KG1 (cell line): ENCODE measurements at regions not wholly inside any gene's neighbourhood (a gene's known extent, or its start where the extent isn't known, plus 50 kb on each side); places are given as distances from the start of the nearest gene placed in this dataset.

Experiments used
- DNase-seq: peaks from one replicate; lab custom pipeline; 2025; lab: John Stamatoyannopoulos, UW

DNA sequence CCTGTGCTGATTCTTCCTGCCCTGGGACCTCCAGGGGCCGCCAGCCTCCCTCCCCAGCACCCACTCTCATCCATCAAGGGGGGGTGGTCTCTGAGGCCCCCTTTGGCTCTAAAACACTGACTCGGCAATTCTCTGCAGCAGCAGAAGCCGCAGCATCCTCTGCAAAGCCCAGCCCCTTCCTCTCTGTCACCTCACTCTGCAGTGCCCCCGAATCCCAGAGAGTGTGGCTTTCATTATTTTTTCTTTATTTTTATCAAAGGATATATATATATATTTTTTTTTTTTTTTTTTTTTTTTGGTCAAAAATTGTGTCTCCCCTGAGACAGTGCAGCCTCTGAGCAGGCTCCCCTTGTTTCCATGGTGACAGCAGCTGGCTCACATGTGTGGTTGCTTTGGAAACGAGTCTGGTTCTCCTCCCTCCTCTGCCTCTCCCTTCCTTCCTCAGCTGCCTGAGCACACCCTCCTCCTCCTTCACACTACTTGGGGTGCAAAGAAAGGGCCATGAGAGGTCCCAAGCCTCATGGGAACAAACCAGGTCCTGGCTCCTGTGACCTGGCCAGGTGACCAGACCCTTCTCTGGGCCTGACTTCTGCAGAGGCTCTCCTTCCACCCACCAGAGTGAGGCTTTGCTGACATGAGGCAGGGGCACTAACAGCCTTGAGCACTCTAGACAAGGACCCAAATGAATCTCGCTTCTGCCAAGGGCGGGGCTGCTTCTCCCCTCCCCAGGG is 100.5 kb downstream of the LRRC74A start:
- DNase-seq, result no peak

DNA sequence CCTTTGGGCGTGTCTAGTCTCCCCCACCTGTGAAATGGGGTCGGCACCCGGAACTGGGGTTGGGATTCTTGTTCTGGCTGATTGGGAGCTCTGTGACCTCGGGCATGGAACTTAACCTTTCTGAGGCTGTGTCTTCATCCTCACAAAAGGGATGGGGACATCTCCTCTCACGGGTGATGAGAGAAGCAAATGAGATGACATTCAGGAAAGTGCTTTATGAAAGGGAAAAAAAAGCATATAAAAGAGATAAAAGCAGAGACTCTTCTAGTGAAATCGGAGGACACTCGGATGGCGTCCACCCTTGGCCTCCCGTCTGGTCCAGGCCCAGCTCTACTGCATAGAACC is 98.9 kb downstream of the LRRC74A start:
- DNase-seq, result no peak

DNA sequence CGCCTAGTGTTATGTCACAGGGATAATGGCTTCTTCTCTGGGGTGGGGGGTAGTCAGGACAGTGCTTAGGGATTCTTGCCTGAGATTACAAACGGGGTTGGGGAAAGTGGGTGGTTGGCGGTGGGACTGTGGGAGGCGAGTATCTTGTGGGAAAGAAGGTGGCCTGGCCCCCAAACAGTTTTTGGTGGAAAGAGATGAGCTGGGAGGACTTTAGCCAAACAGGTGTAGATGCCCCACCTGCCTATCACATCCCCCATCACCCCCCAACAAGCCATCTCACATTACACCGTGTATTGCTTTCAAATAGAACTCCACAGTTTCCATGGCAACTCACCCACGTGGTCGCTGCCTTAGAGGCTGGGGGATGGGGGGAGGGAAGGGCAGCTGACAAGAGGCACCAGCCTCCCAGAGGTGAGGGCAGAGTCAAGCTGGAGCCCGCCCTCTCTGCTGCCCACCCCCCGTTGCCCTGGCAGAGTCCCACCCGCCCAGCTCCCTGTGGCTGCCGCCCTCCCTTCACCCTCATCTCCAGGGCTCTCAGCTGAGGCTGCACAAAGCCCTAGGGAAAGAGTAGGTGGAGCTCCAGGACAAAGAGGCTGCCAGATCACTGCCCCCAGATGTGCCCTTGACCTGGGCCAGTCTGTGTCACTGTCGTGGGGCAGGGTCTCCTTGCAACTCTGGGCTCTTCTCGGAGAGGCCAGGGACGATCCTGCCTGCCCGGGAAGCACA is 98.3 kb downstream of the LRRC74A start:
- DNase-seq, result no peak

DNA sequence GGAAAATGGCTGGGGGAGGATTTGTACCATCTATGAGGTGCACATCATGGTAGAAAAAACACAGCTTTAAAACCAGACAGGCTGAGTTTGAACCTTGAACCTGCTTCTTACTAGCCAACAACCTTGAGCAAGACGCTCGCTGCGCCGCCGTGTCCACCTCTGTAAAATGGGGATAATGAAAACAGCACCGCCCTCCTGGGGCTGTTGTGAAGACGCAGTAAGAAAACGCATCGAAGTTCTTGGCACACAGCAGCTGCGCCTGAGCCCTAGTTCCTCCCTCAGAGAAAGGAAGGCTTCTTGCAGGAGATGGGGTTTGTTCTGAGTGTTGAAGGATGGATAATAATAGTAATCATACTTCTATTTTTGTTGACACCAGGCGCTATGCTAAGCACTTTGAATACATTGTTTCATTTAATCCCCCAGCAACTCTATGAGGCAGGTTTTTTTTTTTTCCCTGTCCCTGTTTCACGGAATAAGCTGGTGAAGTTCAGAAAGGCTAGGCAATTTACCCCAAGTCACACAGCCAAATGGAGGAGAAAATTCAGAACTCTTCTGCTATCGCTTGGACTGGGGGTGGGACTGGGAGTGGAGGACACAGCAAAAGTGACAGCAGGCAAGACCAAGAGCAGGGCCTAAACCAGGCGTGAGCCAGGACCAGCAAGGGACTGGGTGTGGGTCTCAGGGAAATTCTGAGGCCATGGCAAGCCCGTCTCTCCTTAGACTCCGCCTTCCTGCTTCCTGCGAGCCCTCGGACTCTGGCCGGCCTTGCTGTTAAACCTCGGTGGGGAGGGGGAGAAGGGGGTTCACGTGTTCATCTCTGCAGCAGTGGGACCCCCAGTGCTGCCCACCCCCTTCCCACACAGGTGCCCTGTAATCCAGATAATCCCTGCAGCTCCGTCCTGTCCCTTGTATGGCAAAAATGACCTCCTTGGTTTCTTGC is 97.5 kb downstream of the LRRC74A start:
- no peak for DNase-seq

DNA sequence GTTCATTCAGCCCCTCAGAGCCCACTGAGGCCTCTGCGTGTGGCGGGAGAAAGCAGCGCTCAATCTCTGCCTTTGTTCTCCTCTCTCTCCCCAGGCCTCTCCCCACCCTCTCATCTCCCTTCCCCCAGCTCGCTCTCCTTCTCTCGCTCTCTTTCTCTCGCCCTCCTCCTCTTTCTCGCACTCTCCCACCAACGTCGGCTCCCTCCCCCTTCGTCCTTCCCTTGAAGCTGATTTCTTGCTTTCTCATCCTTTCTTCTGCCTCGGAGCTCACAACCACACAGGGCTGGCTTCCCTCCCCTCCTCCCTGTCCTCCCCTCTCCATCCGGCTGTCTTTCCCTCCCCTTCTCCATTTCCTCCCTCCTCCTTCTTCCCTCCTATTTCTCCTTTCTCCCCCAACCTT is 96.4 kb downstream of the LRRC74A start:
- no peak for DNase-seq

DNA sequence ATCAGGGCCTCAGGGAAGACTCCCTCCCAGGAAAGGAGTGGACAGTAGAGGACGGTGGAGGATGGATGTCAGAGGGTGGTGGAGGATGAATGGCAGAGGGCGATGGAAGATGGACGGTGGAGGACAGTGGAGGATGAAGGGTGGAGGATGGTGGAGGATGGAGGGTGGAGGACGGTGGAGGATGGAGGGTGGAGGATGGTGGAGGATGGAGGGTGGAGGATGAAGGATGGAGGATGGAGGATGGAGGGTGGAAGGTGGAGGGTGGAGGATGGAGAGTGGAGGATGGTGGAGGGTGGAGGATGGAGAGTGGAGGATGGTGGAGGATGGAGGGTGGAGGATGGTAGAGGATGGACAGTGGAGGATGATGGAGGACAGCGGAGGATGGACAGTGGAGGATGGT is 95.9 kb downstream of the LRRC74A start:
- no peak for DNase-seq

DNA sequence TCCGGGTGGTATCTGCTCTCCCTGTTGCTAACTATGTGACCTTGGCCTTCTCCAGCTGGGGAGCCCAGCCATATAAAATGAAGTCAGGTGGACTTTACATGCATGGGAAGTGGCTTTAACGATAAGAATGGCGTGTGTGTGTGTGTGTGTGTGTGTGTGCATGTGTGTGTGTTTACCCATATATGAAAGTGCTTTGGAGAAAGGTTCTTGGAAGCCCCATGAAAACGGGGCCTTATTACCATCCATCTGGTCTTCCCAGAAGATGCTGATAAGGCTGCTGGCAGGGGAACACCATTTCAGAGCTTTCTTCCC is 94.8 kb downstream of the LRRC74A start:
- no peak for DNase-seq

DNA sequence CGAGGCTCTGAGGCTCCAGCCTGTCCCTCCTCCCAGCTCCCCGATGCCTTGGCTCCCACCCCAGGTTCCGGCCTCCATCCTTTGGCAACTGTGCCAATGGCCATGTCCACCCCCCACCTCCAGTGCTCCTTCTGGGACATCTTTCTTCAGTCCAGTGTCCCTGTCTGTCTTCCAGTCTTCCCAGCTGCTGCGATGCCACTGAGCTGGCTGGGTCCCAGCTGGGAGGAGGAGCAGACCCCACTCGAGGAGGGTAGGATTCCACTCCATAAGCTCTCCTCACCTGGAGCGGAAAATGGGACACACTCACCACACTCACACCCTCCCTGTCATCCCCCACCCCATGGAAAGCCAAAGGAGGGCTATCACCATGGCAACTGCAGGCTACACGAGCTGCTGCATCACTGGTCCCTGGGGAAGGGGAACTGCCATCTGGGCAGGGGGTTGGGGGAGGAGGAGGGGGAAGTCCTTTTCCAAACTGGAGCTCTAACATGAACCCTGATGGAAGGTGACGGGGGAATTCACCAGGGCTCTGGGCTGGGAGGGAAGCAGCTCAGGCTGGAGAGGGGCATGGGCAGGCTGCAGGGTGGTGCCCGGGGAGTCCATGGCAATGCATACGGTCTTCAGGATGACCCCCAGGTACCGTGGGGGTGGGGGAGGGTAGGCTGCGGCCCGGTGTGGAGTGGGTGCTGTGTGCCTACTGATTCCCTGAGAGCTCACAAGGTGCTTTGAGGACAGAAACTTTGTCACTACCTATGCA is 94.3 kb downstream of the LRRC74A start:
- DNase-seq, result no peak

DNA sequence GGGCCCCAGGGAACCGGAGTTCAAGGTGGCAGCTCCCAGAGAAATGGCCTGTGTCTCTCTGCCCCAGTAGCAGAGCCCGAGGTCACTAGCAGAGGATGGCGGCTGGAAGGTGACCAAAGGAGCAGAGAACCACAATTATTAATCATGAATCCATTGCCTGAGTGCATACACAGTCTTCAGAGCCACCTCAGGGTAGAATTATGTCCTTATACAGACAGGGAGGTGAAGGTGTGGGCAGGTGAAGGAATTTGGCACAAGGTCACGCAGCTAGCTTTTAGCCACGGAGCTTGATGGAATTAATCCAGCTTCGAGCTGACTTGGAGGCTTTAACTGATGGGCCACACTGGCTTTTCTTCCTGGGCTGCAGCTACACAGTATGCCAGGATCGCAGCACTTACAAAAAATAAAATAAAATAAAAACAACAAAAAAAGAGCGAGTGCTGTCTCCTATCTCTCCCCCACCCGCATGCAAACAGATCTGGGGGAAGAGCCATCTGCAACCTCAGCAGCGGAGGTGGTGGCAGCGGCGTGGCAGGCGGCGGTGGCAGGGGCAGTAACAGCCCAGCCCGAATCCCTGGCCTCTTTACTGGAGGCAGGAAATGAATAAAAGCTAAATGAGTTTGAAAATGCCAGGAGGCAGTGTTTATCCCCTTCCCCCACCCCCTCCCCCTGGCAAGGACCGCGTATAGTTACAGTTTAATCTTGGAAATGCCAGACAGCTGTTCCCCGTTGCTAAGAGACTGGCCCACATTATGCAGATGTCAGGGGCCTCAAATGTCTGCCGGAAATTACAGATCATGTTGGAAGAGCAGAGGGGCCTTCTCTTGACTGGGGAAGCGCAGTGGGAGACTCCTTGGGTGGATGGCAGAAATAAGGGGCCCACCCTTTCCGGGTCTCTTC is 93.5 kb downstream of the LRRC74A start:
- no peak for DNase-seq
